Neural progenitor cell (in vitro differentiated cells): ENCODE measurements at regions not wholly inside any gene's neighbourhood (a gene's known extent, or its start where the extent isn't known, plus 50 kb on each side); places are given as distances from the start of the nearest gene placed in this dataset.

Source experiments
- CTCF ChIP-seq: fragments of 200-600 bp; sonication (generic); IDR thresholded peaks from 2 replicates; pipeline ENCODE4 v1.5.1; 2017; ENCODE audit warnings: antibody characterized with exemption, mild to moderate bottlenecking
- EZH2 ChIP-seq: fragments of 200-600 bp; sonication (generic); IDR thresholded peaks from 2 replicates; pipeline ENCODE4 v1.6.1; 2017; ENCODE audit warnings: antibody characterized with exemption, mild to moderate bottlenecking, moderate library complexity

GRCh38 chr2:188079196-188079595 lies 212.5 kb upstream of the GULP1 start:
- TF ChIP-seq EZH2, result no peak
- no peak for TF ChIP-seq CTCF
